Caco-2 (cell line): ENCODE measurements at regions not wholly inside any gene's neighbourhood (a gene's known extent, or its start where the extent isn't known, plus 50 kb on each side); places are given as distances from the start of the nearest gene placed in this dataset.

ENCODE experiments used
- BruUV-seq: library from RNA; stranded (reverse); fragments of 400-500 nt; replicated peaks from 2 replicates; lab custom pipeline; 2021; lab: Mats Ljungman, UMichigan
- CTCF ChIA-PET: fragments of 300-600 bp; sonication (Branson Sonifier 250); formaldehyde crosslinking; loops from one replicate; lab custom pipeline; 2022; ENCODE audit warnings: antibody characterized with exemption; lab: Charles Lee
- POLR2A ChIA-PET: fragments of 300-600 bp; sonication (Branson Sonifier 250); formaldehyde crosslinking; loops from one replicate; lab custom pipeline; 2022; ENCODE audit warnings: antibody characterized with exemption; lab: Charles Lee
- DNase-seq, 2 experiments: peaks; one replicate each; pipeline versions ENCODE4 v3.0.0 to v3.0.0-alpha.2; 2020 to 2022
- H3K27me3 ChIP-seq: replicated peaks from 2 replicates; pipeline ENCODE4 v1.6.0; 2011; ENCODE audit warnings: low read length; ENCODE audit not compliant: control insufficient read depth, insufficient read depth
- H3K36me3 ChIP-seq: 2 replicates; pipeline ENCODE4 v1.5.1; 2011; ENCODE audit warnings: low read length; ENCODE audit not compliant: control insufficient read depth, insufficient read depth
- H3K4me1 ChIP-seq: fragments of 250-450 bp; sonication (Bioruptor Pico); 2 replicates; pipeline ENCODE4 v1.5.1; 2020; ENCODE audit warnings: mild to moderate bottlenecking
- H3K4me3 ChIP-seq: 2 replicates; pipeline ENCODE4 v1.5.1; 2011; ENCODE audit warnings: low read depth, mild to moderate bottlenecking, control low read depth, low read length
- H3K9me3 ChIP-seq: fragments of 250-450 bp; sonication (Bioruptor Pico); 2 replicates; pipeline ENCODE4 v1.5.1; 2020; ENCODE audit warnings: mild to moderate bottlenecking, moderate library complexity
- H3K27ac Mint-ChIP-seq: one replicate; pipeline ENCODE4 v1.8.0; 2022; ENCODE audit warnings: mixed read lengths; ENCODE audit not compliant: unreplicated experiment
- H3K27me3 Mint-ChIP-seq: one replicate; pipeline ENCODE4 v1.8.0; 2022; ENCODE audit warnings: mixed read lengths; ENCODE audit not compliant: insufficient read depth, unreplicated experiment
- H3K36me3 Mint-ChIP-seq: one replicate; pipeline ENCODE4 v1.8.0; 2022; ENCODE audit warnings: mild to moderate bottlenecking, mixed read lengths; ENCODE audit not compliant: insufficient read depth, unreplicated experiment
- H3K4me1 Mint-ChIP-seq: one replicate; pipeline ENCODE4 v1.8.0; 2022; ENCODE audit warnings: low read depth, mixed read lengths; ENCODE audit not compliant: unreplicated experiment
- H3K4me3 Mint-ChIP-seq: one replicate; pipeline ENCODE4 v1.8.0; 2022; ENCODE audit warnings: mild to moderate bottlenecking, moderate library complexity, mixed read lengths; ENCODE audit not compliant: unreplicated experiment
- H3K9me3 Mint-ChIP-seq: one replicate; pipeline ENCODE4 v1.8.0; 2022; ENCODE audit warnings: mixed read lengths; ENCODE audit not compliant: unreplicated experiment
- CTCF ChIP-seq, 2 experiments: fragments of 200-600 bp in 1 of 2; IDR thresholded peaks; 1 replicate in 1 of 2; 2 replicates in 1 of 2; pipeline versions ENCODE4 v1.5.1 to v1.8.0; 2011 to 2022; ENCODE audit warnings: antibody characterized with exemption in 1 of 2, control low read depth in 1 of 2, inconsistent platforms in 1 of 2, low read depth in 1 of 2, low read length in 1 of 2, mild to moderate bottlenecking in 1 of 2, moderate library complexity in 1 of 2; ENCODE audit not compliant: insufficient read depth in 1 of 2, severe bottlenecking in 1 of 2, unreplicated experiment in 1 of 2
- intact Hi-C: fragments of 100-400 bp; cut with micrococcal nuclease; formaldehyde crosslinking; loops from one replicate; pipeline ENCODE4 v1.10.0; 2022; ENCODE audit not compliant: unreplicated experiment

GRCh38 chr6:142537612-142538478 is 236.0 kb downstream of the ADGRG6 start:
- ChIA-PET CTCF (no interaction called here), POLR2A (no interaction called here)
- Mint-ChIP-seq H3K27me3 (no peaks in the 10 kb centered on the region), H3K27ac (no peak overlapping the region), H3K36me3 (no peaks in the 10 kb centered on the region), H3K9me3 (peaks cover 6% of the 10 kb centered on the region), H3K4me3 (no peak overlapping the region), H3K4me1 (no peaks in the 10 kb centered on the region)
- Histone ChIP-seq H3K9me3 (peaks cover 4% of the 10 kb centered on the region; the same call in 1 of the 2 replicates), H3K36me3 (no peaks in the 10 kb centered on the region), H3K4me1 (no peaks in the 10 kb centered on the region), H3K4me3 (no peak overlapping the region), H3K27me3 (no peaks in the 10 kb centered on the region)
- peak; percentile 5 to 40 for TF ChIP-seq CTCF (IDR thresholded peaks at IDR 0.05; ENCODE audit: insufficient read depth in 1 of 2, low read depth in 1 of 2, low read length in 1 of 2, severe bottlenecking in 1 of 2, unreplicated experiment in 1 of 2)
- intact Hi-C loops, result loop anchor here (1.0 kb wide), 1 partner anchor 64 kb away; no protein-coding TSS in a partner anchor
- peak in 1 of 2 experiments; percentile 19 for DNase-seq
- BruUV-seq, result no TSS peak

- Histone ChIP-seq H3K4me3 (no peak overlapping the region), H3K9me3 (no peaks in the 10 kb centered on the region), H3K4me1 (no peaks in the 10 kb centered on the region), H3K36me3 (no peaks in the 10 kb centered on the region), H3K27me3 (no peaks in the 10 kb centered on the region; the same call in 1 of the 2 replicates)
- peak in 1 of 2 experiments; percentile 43 for DNase-seq
- BruUV-seq, result no TSS peak
- Mint-ChIP-seq H3K4me3 (no peak overlapping the region), H3K36me3 (no peaks in the 10 kb centered on the region), H3K27me3 (no peaks in the 10 kb centered on the region), H3K9me3 (peaks cover 3% of the 10 kb centered on the region), H3K4me1 (no peaks in the 10 kb centered on the region), H3K27ac (no peak overlapping the region)
- ChIA-PET POLR2A (no interaction called here), CTCF (no interaction called here)
- no peak for TF ChIP-seq CTCF (IDR thresholded peaks at IDR 0.05; ENCODE audit: insufficient read depth in 1 of 2, low read depth in 1 of 2, low read length in 1 of 2, severe bottlenecking in 1 of 2, unreplicated experiment in 1 of 2)
- intact Hi-C loops, result no loop called here
Observed at GRCh38 chr6:142542704-142543233, 241.0 kb downstream of the ADGRG6 start.

- no peaks in the 10 kb centered on the region for H3K9me3 ChIP-seq
- no peak overlapping the region for H3K4me3 ChIP-seq
- Mint-ChIP-seq H3K4me1 (no peaks in the 10 kb centered on the region), H3K9me3 (no peaks in the 10 kb centered on the region), H3K27me3 (peaks cover 4% of the 10 kb centered on the region), H3K4me3 (no peak overlapping the region), H3K36me3 (no peaks in the 10 kb centered on the region), H3K27ac (no peak overlapping the region)
- intact Hi-C loops, result no loop called here
- H3K36me3 ChIP-seq, result no peaks in the 10 kb centered on the region
- DNase-seq, result no peak
- BruUV-seq, result no TSS peak
- ChIA-PET POLR2A (no interaction called here), CTCF (no interaction called here)
- H3K27me3 ChIP-seq, result no peaks in the 10 kb centered on the region; the same call in 1 of the 2 replicates
- H3K4me1 ChIP-seq, result no peaks in the 10 kb centered on the region
- no peak for TF ChIP-seq CTCF (IDR thresholded peaks at IDR 0.05; ENCODE audit: insufficient read depth in 1 of 2, low read depth in 1 of 2, low read length in 1 of 2, severe bottlenecking in 1 of 2, unreplicated experiment in 1 of 2)
Observed at GRCh38 chr6:142543606-142544005, 241.8 kb downstream of the ADGRG6 start.
